Neural progenitor cell (in vitro differentiated cells): ENCODE measurements at regions not wholly inside any gene's neighbourhood (a gene's known extent, or its start where the extent isn't known, plus 50 kb on each side); places are given as distances from the start of the nearest gene placed in this dataset.

Experiments
- DNase-seq: peaks from one replicate; pipeline ENCODE4 v3.0.0-alpha.2; 2016; ENCODE audit warnings: low spot score
- H2AFZ ChIP-seq: fragments of 200-600 bp; sonication (generic); replicated peaks from 2 replicates; pipeline ENCODE4 v1.6.1; 2016; ENCODE audit warnings: antibody characterized with exemption
- H3F3A ChIP-seq: fragments of 200-600 bp; sonication (generic); 2 replicates; pipeline ENCODE4 v1.6.1; 2016; ENCODE audit warnings: antibody characterized with exemption, low read depth
- H3K27ac ChIP-seq: fragments of 200-600 bp; sonication (generic); 2 replicates; pipeline ENCODE4 v1.5.1; 2016; ENCODE audit warnings: mild to moderate bottlenecking
- H3K27me3 ChIP-seq: fragments of 200-600 bp; sonication (generic); 2 replicates; pipeline ENCODE4 v1.6.1; 2016; ENCODE audit warnings: mild to moderate bottlenecking, moderate library complexity
- H3K36me3 ChIP-seq: fragments of 200-600 bp; sonication (generic); 2 replicates; pipeline ENCODE4 v1.5.1; 2016
- H3K4me1 ChIP-seq: fragments of 200-600 bp; sonication (generic); 2 replicates; pipeline ENCODE4 v1.6.1; 2016; ENCODE audit warnings: mixed run types
- H3K4me2 ChIP-seq: fragments of 200-600 bp; sonication (generic); 2 replicates; pipeline ENCODE4 v1.6.1; 2016
- H3K4me3 ChIP-seq: fragments of 200-600 bp; sonication (generic); 2 replicates; pipeline ENCODE4 v1.5.1; 2016
- H3K79me2 ChIP-seq: fragments of 200-600 bp; sonication (generic); 2 replicates; pipeline ENCODE4 v1.6.1; 2016; ENCODE audit warnings: low read depth
- H3K9ac ChIP-seq: fragments of 200-600 bp; sonication (generic); 2 replicates; pipeline ENCODE4 v1.6.1; 2016
- H3K9me3 ChIP-seq: fragments of 200-600 bp; sonication (generic); 2 replicates; pipeline ENCODE4 v1.5.1; 2016; ENCODE audit warnings: low read depth
- H4K20me1 ChIP-seq: fragments of 200-600 bp; sonication (generic); 2 replicates; pipeline ENCODE4 v1.6.1; 2016; ENCODE audit warnings: low read depth
- H3K27ac Mint-ChIP-seq: 3 replicates; pipeline ENCODE4 v1.8.0; 2021; ENCODE audit warnings: mixed read lengths
- H3K27me3 Mint-ChIP-seq: 2 replicates; pipeline ENCODE4 v1.8.0; 2022; ENCODE audit warnings: low read depth, mild to moderate bottlenecking, inconsistent platforms, moderate library complexity, mixed read lengths; ENCODE audit not compliant: insufficient read depth
- H3K36me3 Mint-ChIP-seq: 3 replicates; pipeline ENCODE4 v1.8.0; 2021; ENCODE audit warnings: mixed read lengths
- H3K4me1 Mint-ChIP-seq: 3 replicates; pipeline ENCODE4 v1.8.0; 2021; ENCODE audit warnings: mixed read lengths
- H3K4me3 Mint-ChIP-seq: 3 replicates; pipeline ENCODE4 v1.8.0; 2021; ENCODE audit warnings: mild to moderate bottlenecking, moderate library complexity, mixed read lengths
- H3K9me3 Mint-ChIP-seq: 3 replicates; pipeline ENCODE4 v1.8.0; 2020; ENCODE audit warnings: mixed read lengths
- CTCF ChIP-seq: fragments of 200-600 bp; sonication (generic); IDR thresholded peaks from 2 replicates; pipeline ENCODE4 v1.5.1; 2017; ENCODE audit warnings: antibody characterized with exemption, mild to moderate bottlenecking
- EZH2 ChIP-seq: fragments of 200-600 bp; sonication (generic); IDR thresholded peaks from 2 replicates; pipeline ENCODE4 v1.6.1; 2017; ENCODE audit warnings: antibody characterized with exemption, mild to moderate bottlenecking, moderate library complexity
- EZH2phosphoT487 ChIP-seq: fragments of 200-600 bp; sonication (generic); IDR thresholded peaks from 2 replicates; pipeline ENCODE4 v1.6.1; 2017; ENCODE audit warnings: antibody characterized with exemption

GRCh38 chrX:39841604-39842003 lies 256.2 kb downstream of the BCOR start:
- Histone ChIP-seq H3K9me3 (no peaks in the 10 kb centered on the region), H3K27ac (no peak overlapping the region), H3K36me3 (no peaks in the 10 kb centered on the region), H3K27me3 (no peaks in the 10 kb centered on the region), H3F3A (no peaks in the 10 kb centered on the region), H3K4me2 (peak overlapping the region; percentile 22), H3K4me1 (peaks cover 25% of the 10 kb centered on the region), H2AFZ (peak overlapping the region; percentile 37), H4K20me1 (no peaks in the 10 kb centered on the region), H3K9ac (no peak overlapping the region), H3K79me2 (no peaks in the 10 kb centered on the region), H3K4me3 (no peak overlapping the region)
- no peak for TF ChIP-seq EZH2phosphoT487
- no peak for TF ChIP-seq EZH2
- no peak for TF ChIP-seq CTCF
- peaks cover 28% of the 10 kb centered on the region for H3K4me1 Mint-ChIP-seq
- H3K9me3 Mint-ChIP-seq = peaks cover 14% of the 10 kb centered on the region
- H3K36me3 Mint-ChIP-seq = no peaks in the 10 kb centered on the region
- DNase-seq = peak; percentile 47
- no peak overlapping the region for H3K4me3 Mint-ChIP-seq
- no peak overlapping the region for H3K27ac Mint-ChIP-seq
- H3K27me3 Mint-ChIP-seq = no peaks in the 10 kb centered on the region

DNA sequence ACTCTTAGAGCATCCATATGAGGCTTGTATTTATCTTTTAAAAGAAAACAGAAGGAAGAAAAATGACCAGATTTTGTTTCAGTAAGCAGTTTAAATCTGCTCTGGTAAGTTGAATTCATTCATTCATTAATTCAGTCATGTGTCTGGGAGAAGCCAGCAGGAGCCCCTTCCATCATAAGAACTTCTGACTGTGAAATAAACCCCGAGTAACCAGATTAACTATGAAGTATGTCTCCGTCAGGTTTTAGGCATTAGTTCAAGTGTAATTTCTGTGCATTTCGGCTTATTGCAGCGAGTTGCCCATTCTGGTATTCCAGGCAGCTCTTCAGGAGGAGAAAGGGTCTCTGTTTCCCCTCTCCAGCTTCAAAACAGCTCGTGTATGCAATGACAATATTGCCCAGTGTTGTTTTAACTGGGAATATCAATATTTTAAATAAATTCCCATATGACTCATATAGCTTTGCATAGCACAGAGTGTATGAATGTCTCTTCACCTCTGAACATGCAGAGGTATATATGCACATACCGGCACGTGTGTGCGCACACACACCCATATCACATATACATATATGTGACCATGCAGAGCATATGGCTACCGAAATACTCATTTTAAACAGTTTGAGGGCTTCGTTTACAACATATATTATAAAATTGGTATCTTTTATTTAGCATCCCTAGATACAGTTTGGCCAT lies 255.3 kb downstream of the BCOR start:
- Mint-ChIP-seq H3K36me3 (no peaks in the 10 kb centered on the region), H3K27ac (no peak overlapping the region), H3K27me3 (no peaks in the 10 kb centered on the region), H3K9me3 (peaks cover 15% of the 10 kb centered on the region), H3K4me1 (peaks cover 28% of the 10 kb centered on the region), H3K4me3 (no peak overlapping the region)
- no peak overlapping the region for H2AFZ ChIP-seq
- no peaks in the 10 kb centered on the region for H3K27me3 ChIP-seq
- H3K9ac ChIP-seq = no peak overlapping the region
- H3K4me1 ChIP-seq = peaks cover 25% of the 10 kb centered on the region
- no peak for TF ChIP-seq CTCF
- TF ChIP-seq EZH2phosphoT487 = no peak
- no peak for TF ChIP-seq EZH2
- no peaks in the 10 kb centered on the region for H4K20me1 ChIP-seq
- peak overlapping the region; percentile 22 for H3K4me2 ChIP-seq
- H3K27ac ChIP-seq = no peak overlapping the region
- H3K36me3 ChIP-seq = no peaks in the 10 kb centered on the region
- H3K9me3 ChIP-seq = no peaks in the 10 kb centered on the region
- DNase-seq = no peak
- H3K79me2 ChIP-seq = no peaks in the 10 kb centered on the region
- no peak overlapping the region for H3K4me3 ChIP-seq
- H3F3A ChIP-seq = no peaks in the 10 kb centered on the region

- H3F3A ChIP-seq = no peaks in the 10 kb centered on the region
- no peaks in the 10 kb centered on the region for H3K9me3 ChIP-seq
- Mint-ChIP-seq H3K4me1 (peaks cover 28% of the 10 kb centered on the region), H3K27me3 (no peaks in the 10 kb centered on the region), H3K9me3 (peaks cover 15% of the 10 kb centered on the region), H3K27ac (no peak overlapping the region), H3K4me3 (no peak overlapping the region), H3K36me3 (no peaks in the 10 kb centered on the region)
- no peaks in the 10 kb centered on the region for H4K20me1 ChIP-seq
- DNase-seq = no peak
- H3K36me3 ChIP-seq = no peaks in the 10 kb centered on the region
- H3K4me1 ChIP-seq = peaks cover 25% of the 10 kb centered on the region
- H3K27me3 ChIP-seq = no peaks in the 10 kb centered on the region
- no peak overlapping the region for H3K9ac ChIP-seq
- no peak overlapping the region for H3K27ac ChIP-seq
- no peak overlapping the region for H3K4me2 ChIP-seq
- H3K79me2 ChIP-seq = no peaks in the 10 kb centered on the region
- H3K4me3 ChIP-seq = no peak overlapping the region
- no peak for TF ChIP-seq CTCF
- TF ChIP-seq EZH2phosphoT487 = no peak
- no peak for TF ChIP-seq EZH2
- H2AFZ ChIP-seq = no peak overlapping the region
Measured at GRCh38 chrX:39843318-39843717, 254.4 kb downstream of the BCOR start.
